Keratinocyte (primary cell): ENCODE measurements at regions not wholly inside any gene's neighbourhood (a gene's known extent, or its start where the extent isn't known, plus 50 kb on each side); places are given as distances from the start of the nearest gene placed in this dataset.

Experiments used
- DNase-seq: peaks from one replicate; pipeline ENCODE4 v3.0.0-alpha.2; 2011; ENCODE audit warnings: low read depth, missing footprints, low spot score
- FAIRE-seq: peaks from 2 replicates; lab custom pipeline; 2011; peaks lifted over from hg19 to GRCh38; lab: Jason Lieb, UNC
- H2AFZ ChIP-seq: 2 replicates; pipeline ENCODE4 v1.6.0; 2012; ENCODE audit warnings: low read length, control low read depth, inconsistent platforms; ENCODE audit not compliant: control insufficient read depth
- H3K27ac ChIP-seq: 2 replicates; pipeline ENCODE4 v1.5.1; 2011; ENCODE audit warnings: low read length; ENCODE audit not compliant: control insufficient read depth, insufficient read depth
- H3K27me3 ChIP-seq: 3 replicates; pipeline ENCODE4 v1.6.0; 2011; ENCODE audit warnings: low read length; ENCODE audit not compliant: control insufficient read depth, insufficient read depth; ENCODE audit errors: extremely low read depth
- H3K36me3 ChIP-seq, 2 experiments: 2 replicates in 1 of 2; 3 replicates in 1 of 2; pipeline ENCODE4 v1.5.1; 2011; ENCODE audit warnings: low read length in 2 of 2, mild to moderate bottlenecking in 1 of 2; ENCODE audit not compliant: control insufficient read depth in 2 of 2, insufficient read depth in 2 of 2; ENCODE audit errors: extremely low read depth in 1 of 2
- H3K4me1 ChIP-seq: 3 replicates; pipeline ENCODE4 v1.5.1; 2011; ENCODE audit warnings: low read length; ENCODE audit not compliant: control insufficient read depth, insufficient read depth; ENCODE audit errors: extremely low read depth
- H3K4me2 ChIP-seq: 3 replicates; pipeline ENCODE4 v1.6.0; 2011; ENCODE audit warnings: low read depth, low read length; ENCODE audit not compliant: control insufficient read depth, insufficient read depth; ENCODE audit errors: extremely low read depth
- H3K4me3 ChIP-seq, 3 experiments: fragments of 200-600 bp in 1 of 3; sonication (generic) in 1 of 3; 2 replicates in 2 of 3; 3 replicates in 1 of 3; pipeline ENCODE4 v1.5.1; 2011 to 2016; ENCODE audit warnings: low read length in 3 of 3, mild to moderate bottlenecking in 3 of 3, control low read depth in 2 of 3, inconsistent platforms in 1 of 3, low read depth in 1 of 3, mixed read lengths in 1 of 3, mixed run types in 1 of 3, moderate library complexity in 1 of 3; ENCODE audit not compliant: control insufficient read depth in 2 of 3, insufficient read depth in 2 of 3; ENCODE audit errors: extremely low read depth in 1 of 3
- H3K79me2 ChIP-seq: 2 replicates; pipeline ENCODE4 v1.6.0; 2012; ENCODE audit warnings: low read length; ENCODE audit not compliant: control insufficient read depth, insufficient read depth
- H3K9ac ChIP-seq: 3 replicates; pipeline ENCODE4 v1.6.0; 2011; ENCODE audit warnings: low read length; ENCODE audit not compliant: control insufficient read depth, insufficient read depth; ENCODE audit errors: extremely low read depth
- H3K9me1 ChIP-seq: 3 replicates; pipeline ENCODE4 v1.6.0; 2011; ENCODE audit warnings: low read length; ENCODE audit not compliant: control insufficient read depth, insufficient read depth; ENCODE audit errors: extremely low read depth
- H3K9me3 ChIP-seq: 2 replicates; pipeline ENCODE4 v1.5.1; 2012; ENCODE audit warnings: low read depth, low read length; ENCODE audit not compliant: control insufficient read depth
- H4K20me1 ChIP-seq: 3 replicates; pipeline ENCODE4 v1.6.0; 2011; ENCODE audit warnings: low read length; ENCODE audit not compliant: control insufficient read depth, insufficient read depth; ENCODE audit errors: extremely low read depth
- EZH2 ChIP-seq: IDR thresholded peaks from one replicate; pipeline ENCODE4 v1.6.1; 2012; ENCODE audit warnings: inconsistent platforms, mild to moderate bottlenecking, low read length, moderate library complexity
- dilution Hi-C: fragments of 300-500 bp; cut with MboI; formaldehyde crosslinking; loops from one replicate; pipeline ENCODE4 v1.7.0; 2020; ENCODE audit warnings: low sequenced_read_pairs; ENCODE audit not compliant: extremely low pct_ligation_motif_present
- TF ChIP-seq, protein P1 (sequence below), 3 experiments: IDR thresholded peaks in 1 of 3; conservative IDR thresholded peaks in 1 of 3; optimal IDR thresholded peaks in 1 of 3; 2 replicates in 2 of 3; 3 replicates in 1 of 3; pipeline versions ENCODE3 to v1.5.1; 2011; ENCODE audit warnings: low read length in 3 of 3, mild to moderate bottlenecking in 3 of 3, moderate library complexity in 2 of 3, control low read depth in 1 of 3, inconsistent platforms in 1 of 3; ENCODE audit not compliant: insufficient read depth in 2 of 3; ENCODE audit errors: extremely low read depth in 1 of 3

DNA sequence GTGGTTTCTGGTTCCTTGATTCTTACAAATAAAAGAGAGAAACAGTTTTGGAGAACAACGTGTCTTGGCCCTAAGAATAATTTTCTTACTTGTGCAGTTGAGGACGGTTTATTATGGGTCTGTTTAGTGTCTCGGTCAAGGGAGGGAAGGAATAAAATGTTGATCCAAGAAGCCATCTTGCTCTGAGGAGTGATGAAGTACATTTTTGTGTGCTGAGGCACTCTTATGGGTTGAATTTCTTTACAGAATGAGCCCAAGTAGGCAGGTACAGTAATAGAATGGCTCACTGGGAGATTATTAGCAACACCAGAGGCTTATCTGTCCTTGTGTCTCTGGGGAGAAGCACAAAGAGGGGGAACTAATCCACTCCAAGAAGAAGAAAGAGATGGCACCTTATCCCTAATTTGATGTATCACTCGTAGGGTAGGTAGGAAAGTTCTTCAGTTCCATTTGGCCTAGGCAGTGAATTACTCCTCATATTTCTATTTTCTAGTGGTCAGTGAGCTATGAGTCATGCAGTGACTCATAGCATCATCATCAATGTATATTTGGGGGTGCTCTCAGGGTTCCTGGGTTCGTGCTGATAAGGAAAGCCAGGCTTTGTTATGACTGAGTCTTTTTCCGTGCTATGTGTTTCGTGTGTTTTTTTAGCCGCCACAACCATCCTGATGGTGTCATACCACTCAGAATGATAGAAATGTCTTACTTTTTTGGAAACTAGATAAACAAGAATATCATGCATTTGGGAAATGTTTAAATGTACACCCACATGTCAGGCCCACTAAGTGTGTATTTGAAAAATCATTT lies 250.1 kb upstream of the CTAGE1 start:
- Histone ChIP-seq H3K27me3 (no peaks in the 10 kb centered on the region), H3K9me1 (no peaks in the 10 kb centered on the region), H3K27ac (no peak overlapping the region), H3K4me2 (peak overlapping the region; percentile 2), H3K4me3 (no peak overlapping the region), H3K4me1 (peaks cover 6% of the 10 kb centered on the region), H3K79me2 (no peaks in the 10 kb centered on the region), H4K20me1 (no peaks in the 10 kb centered on the region), H3K9me3 (no peaks in the 10 kb centered on the region), H2AFZ (no peak overlapping the region), H3K9ac (no peak overlapping the region), H3K36me3 (no peaks in the 10 kb centered on the region)
- DNase-seq, result no peak
- dilution Hi-C loops, result no loop called here
- TF ChIP-seq EZH2, result no peak
- TF ChIP-seq, protein P1, sequence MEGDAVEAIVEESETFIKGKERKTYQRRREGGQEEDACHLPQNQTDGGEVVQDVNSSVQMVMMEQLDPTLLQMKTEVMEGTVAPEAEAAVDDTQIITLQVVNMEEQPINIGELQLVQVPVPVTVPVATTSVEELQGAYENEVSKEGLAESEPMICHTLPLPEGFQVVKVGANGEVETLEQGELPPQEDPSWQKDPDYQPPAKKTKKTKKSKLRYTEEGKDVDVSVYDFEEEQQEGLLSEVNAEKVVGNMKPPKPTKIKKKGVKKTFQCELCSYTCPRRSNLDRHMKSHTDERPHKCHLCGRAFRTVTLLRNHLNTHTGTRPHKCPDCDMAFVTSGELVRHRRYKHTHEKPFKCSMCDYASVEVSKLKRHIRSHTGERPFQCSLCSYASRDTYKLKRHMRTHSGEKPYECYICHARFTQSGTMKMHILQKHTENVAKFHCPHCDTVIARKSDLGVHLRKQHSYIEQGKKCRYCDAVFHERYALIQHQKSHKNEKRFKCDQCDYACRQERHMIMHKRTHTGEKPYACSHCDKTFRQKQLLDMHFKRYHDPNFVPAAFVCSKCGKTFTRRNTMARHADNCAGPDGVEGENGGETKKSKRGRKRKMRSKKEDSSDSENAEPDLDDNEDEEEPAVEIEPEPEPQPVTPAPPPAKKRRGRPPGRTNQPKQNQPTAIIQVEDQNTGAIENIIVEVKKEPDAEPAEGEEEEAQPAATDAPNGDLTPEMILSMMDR (optimal IDR thresholded peaks at IDR 0.05 in 1 of 3, IDR thresholded peaks at IDR 0.05 in 1 of 3, conservative IDR thresholded peaks at IDR 0.05 in 1 of 3; ENCODE audit: extremely low read depth in 1 of 3, insufficient read depth in 2 of 3, low read length in 3 of 3), result no peak
- no peak for FAIRE-seq

DNA sequence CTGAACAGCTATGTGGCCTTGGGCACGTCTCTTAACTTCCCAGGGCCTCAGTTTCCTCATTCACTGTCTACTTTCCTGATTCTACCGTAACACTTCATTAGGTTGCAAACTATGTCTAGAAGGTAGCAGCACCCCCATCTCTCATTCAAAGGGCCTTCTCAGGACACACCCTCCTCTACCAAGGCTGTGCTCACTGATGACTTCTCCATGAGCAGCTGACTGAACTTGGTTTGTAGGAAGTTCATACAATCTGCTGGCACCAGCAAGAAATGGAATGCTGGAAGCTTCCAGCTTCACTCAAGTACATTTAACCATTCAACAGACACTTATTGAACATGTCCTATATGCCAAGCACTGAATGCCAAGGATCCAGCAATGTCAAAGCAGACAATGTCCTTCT lies 250.8 kb upstream of the CTAGE1 start:
- H3K79me2 ChIP-seq, result no peaks in the 10 kb centered on the region
- TF ChIP-seq, protein P1 (optimal IDR thresholded peaks at IDR 0.05 in 1 of 3, IDR thresholded peaks at IDR 0.05 in 1 of 3, conservative IDR thresholded peaks at IDR 0.05 in 1 of 3; ENCODE audit: extremely low read depth in 1 of 3, insufficient read depth in 2 of 3, low read length in 3 of 3), result no peak
- no peak for TF ChIP-seq EZH2
- no peak overlapping the region for H2AFZ ChIP-seq
- H3K4me2 ChIP-seq, result no peak overlapping the region
- peaks cover 6% of the 10 kb centered on the region for H3K4me1 ChIP-seq
- H3K9me1 ChIP-seq, result no peaks in the 10 kb centered on the region
- no peaks in the 10 kb centered on the region for H3K9me3 ChIP-seq
- H3K27me3 ChIP-seq, result no peaks in the 10 kb centered on the region
- FAIRE-seq (peak; percentile 26), DNase-seq (no peak)
- H3K9ac ChIP-seq, result no peak overlapping the region
- no peak overlapping the region for H3K4me3 ChIP-seq
- no peaks in the 10 kb centered on the region for H3K36me3 ChIP-seq
- dilution Hi-C loops, result no loop called here
- no peak overlapping the region for H3K27ac ChIP-seq
- H4K20me1 ChIP-seq, result no peaks in the 10 kb centered on the region
